CD4-positive, alpha-beta T cell (primary cell): ENCODE measurements at regions not wholly inside any gene's neighbourhood (a gene's known extent, or its start where the extent isn't known, plus 50 kb on each side); places are given as distances from the start of the nearest gene placed in this dataset.

Experiments used
- ATAC-seq: fragments of 200-7000 bp; cut with Tn5 transposase; one replicate; pipeline ENCODE4 v1.10.0; 2022; ENCODE audit warnings: mild to moderate bottlenecking; ENCODE audit not compliant: poor library complexity
- CTCF ChIA-PET: fragments of 350-600 bp; sonication (Branson Sonifier 250); formaldehyde crosslinking; loops from one replicate; lab custom pipeline; 2021; ENCODE audit warnings: antibody characterized with exemption, inconsistent platforms; lab: Charles Lee
- POLR2A ChIA-PET: fragments of 350-600 bp; sonication (Branson Sonifier 250); formaldehyde crosslinking; loops from one replicate; lab custom pipeline; 2021; ENCODE audit warnings: antibody characterized with exemption, inconsistent platforms; lab: Charles Lee
- DNase-seq, 14 experiments: peaks; one replicate each; pipeline ENCODE4 v3.0.0-alpha.2; 2013 to 2020; ENCODE audit warnings: mixed read lengths in 2 of 14
- H3K27ac ChIP-seq, 2 donors: one replicate each; pipeline versions ENCODE4 v1.5.1 to v1.7.0; 2013; ENCODE audit warnings: low read length in 2 of 2, low read depth in 1 of 2, mild to moderate bottlenecking in 1 of 2
- H3K27me3 ChIP-seq, 2 experiments: 1 replicate in 1 of 2; 2 replicates in 1 of 2; pipeline versions ENCODE4 v1.6.1 to v1.7.0; 2013; ENCODE audit warnings: low read length in 2 of 2, control low read depth in 1 of 2, mild to moderate bottlenecking in 1 of 2, moderate library complexity in 1 of 2; ENCODE audit not compliant: insufficient read depth in 2 of 2, control insufficient read depth in 1 of 2
- H3K36me3 ChIP-seq: one replicate; pipeline ENCODE4 v1.6.1; 2013; ENCODE audit warnings: low read length, control low read depth; ENCODE audit not compliant: insufficient read depth
- H3K4me1 ChIP-seq: one replicate; pipeline ENCODE4 v1.6.1; 2013; ENCODE audit warnings: low read length, control low read depth; ENCODE audit not compliant: insufficient read depth
- H3K4me3 ChIP-seq: one replicate; pipeline ENCODE4 v1.5.1; 2013; ENCODE audit warnings: mild to moderate bottlenecking, low read length, moderate library complexity
- H3K9me3 ChIP-seq, 2 experiments: 1 replicate in 1 of 2; 2 replicates in 1 of 2; pipeline versions ENCODE4 v1.6.1 to v1.7.0; 2013; ENCODE audit warnings: low read length in 2 of 2, mild to moderate bottlenecking in 2 of 2, control low read depth in 1 of 2, moderate library complexity in 1 of 2; ENCODE audit not compliant: control insufficient read depth in 1 of 2, insufficient read depth in 1 of 2
- H3K27ac Mint-ChIP-seq: one replicate; pipeline ENCODE4 v1.8.0; 2020; ENCODE audit warnings: mixed read lengths
- H3K27me3 Mint-ChIP-seq: one replicate; pipeline ENCODE4 v1.8.0; 2021; ENCODE audit warnings: mixed read lengths
- H3K36me3 Mint-ChIP-seq: one replicate; pipeline ENCODE4 v1.8.0; 2021; ENCODE audit warnings: low read depth, mixed read lengths
- H3K4me1 Mint-ChIP-seq: one replicate; pipeline ENCODE4 v1.8.0; 2021; ENCODE audit warnings: low read depth, mixed read lengths
- H3K4me3 Mint-ChIP-seq: one replicate; pipeline ENCODE4 v1.8.0; 2020; ENCODE audit warnings: mild to moderate bottlenecking, mixed read lengths
- H3K9me3 Mint-ChIP-seq: one replicate; pipeline ENCODE4 v1.8.0; 2020; ENCODE audit warnings: mixed read lengths
- intact Hi-C, 2 experiments: fragments of 100-400 bp; cut with DNase I in 1 of 2; cut with micrococcal nuclease in 1 of 2; formaldehyde crosslinking; loops; one replicate each; pipeline versions ENCODE4 v1.15.1 to v1.9.0; 2023 to 2025; cut with DNase I, micrococcal nuclease
- TF ChIP-seq, protein P1 (sequence below): fragments of 200-600 bp; IDR thresholded peaks from one replicate; pipeline ENCODE4 v1.8.0; 2022; ENCODE audit warnings: antibody characterized with exemption, mild to moderate bottlenecking

GRCh38 chr10:126736142-126736541 is 65.6 kb upstream of the C10orf90 start:
- TF ChIP-seq, protein P1, sequence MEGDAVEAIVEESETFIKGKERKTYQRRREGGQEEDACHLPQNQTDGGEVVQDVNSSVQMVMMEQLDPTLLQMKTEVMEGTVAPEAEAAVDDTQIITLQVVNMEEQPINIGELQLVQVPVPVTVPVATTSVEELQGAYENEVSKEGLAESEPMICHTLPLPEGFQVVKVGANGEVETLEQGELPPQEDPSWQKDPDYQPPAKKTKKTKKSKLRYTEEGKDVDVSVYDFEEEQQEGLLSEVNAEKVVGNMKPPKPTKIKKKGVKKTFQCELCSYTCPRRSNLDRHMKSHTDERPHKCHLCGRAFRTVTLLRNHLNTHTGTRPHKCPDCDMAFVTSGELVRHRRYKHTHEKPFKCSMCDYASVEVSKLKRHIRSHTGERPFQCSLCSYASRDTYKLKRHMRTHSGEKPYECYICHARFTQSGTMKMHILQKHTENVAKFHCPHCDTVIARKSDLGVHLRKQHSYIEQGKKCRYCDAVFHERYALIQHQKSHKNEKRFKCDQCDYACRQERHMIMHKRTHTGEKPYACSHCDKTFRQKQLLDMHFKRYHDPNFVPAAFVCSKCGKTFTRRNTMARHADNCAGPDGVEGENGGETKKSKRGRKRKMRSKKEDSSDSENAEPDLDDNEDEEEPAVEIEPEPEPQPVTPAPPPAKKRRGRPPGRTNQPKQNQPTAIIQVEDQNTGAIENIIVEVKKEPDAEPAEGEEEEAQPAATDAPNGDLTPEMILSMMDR = no peak
- intact Hi-C loops = no loop called here
- no peak overlapping the region for H3K4me3 Mint-ChIP-seq
- ATAC-seq = no peak
- POLR2A ChIA-PET = no interaction called here
- H3K36me3 Mint-ChIP-seq = no peaks in the 10 kb centered on the region
- no peak for DNase-seq
- Histone ChIP-seq H3K4me1 (no peaks in the 10 kb centered on the region), H3K27me3 (no peaks in the 10 kb centered on the region), H3K9me3 (peaks cover 0 to 3% of the 10 kb centered on the region in 2 experiments), H3K27ac (no peak overlapping the region), H3K36me3 (no peaks in the 10 kb centered on the region), H3K4me3 (no peak overlapping the region)
- no peaks in the 10 kb centered on the region for H3K9me3 Mint-ChIP-seq
- H3K27me3 Mint-ChIP-seq = no peaks in the 10 kb centered on the region
- H3K4me1 Mint-ChIP-seq = no peaks in the 10 kb centered on the region
- no peak overlapping the region for H3K27ac Mint-ChIP-seq
- CTCF ChIA-PET = no interaction called here

DNA sequence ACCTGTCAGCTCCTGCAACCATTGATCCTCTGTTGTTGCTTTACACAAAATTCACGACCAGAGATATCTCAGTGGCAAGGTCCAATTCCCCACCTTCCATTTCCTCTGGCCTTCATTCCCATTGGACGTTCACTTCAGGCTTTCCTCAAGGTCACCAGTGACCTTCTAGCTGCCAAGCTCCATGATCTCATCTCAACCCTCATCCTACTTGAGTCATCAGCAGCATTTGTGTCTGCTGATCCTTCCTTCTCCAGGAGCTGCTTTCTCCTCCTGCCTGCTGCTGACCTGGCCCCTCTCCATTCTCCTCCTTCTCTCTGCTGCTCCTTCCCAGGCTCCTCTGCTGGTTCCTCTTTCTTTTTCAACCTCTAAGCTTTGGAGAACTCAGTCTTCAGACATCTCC is 66.2 kb upstream of the C10orf90 start:
- Histone ChIP-seq H3K9me3 (peaks cover 0 to 3% of the 10 kb centered on the region in 2 experiments), H3K4me1 (no peaks in the 10 kb centered on the region), H3K4me3 (no peak overlapping the region), H3K27ac (no peak overlapping the region), H3K27me3 (no peaks in the 10 kb centered on the region), H3K36me3 (no peaks in the 10 kb centered on the region)
- CTCF ChIA-PET = no interaction called here
- POLR2A ChIA-PET = no interaction called here
- ATAC-seq (no peak), DNase-seq (no peak)
- Mint-ChIP-seq H3K27me3 (no peaks in the 10 kb centered on the region), H3K27ac (no peak overlapping the region), H3K9me3 (no peaks in the 10 kb centered on the region), H3K4me3 (no peak overlapping the region), H3K36me3 (no peaks in the 10 kb centered on the region), H3K4me1 (no peaks in the 10 kb centered on the region)
- intact Hi-C loops = no loop called here
- TF ChIP-seq, protein P1 = no peak

DNA sequence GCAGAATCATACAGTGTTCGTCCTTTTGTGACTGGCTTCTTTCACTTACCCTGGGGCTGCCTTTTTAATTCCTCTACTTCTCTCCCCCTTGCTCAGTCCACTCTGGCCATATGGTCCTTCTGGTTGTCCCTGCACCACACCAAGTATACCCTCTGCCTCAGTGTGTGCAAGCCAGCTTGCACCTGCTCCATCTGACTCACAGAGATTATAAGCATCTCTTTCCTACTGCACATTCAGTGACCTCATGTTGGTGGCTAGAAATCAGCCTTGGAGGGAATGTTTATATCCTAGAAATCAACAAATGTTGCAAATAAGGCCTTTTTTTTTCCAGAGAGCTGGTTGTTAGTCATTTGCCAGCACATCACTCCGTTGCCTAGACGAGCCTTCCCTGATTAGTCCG is 67.5 kb upstream of the C10orf90 start:
- intact Hi-C loops = no loop called here
- DNase-seq (no peak), ATAC-seq (no peak)
- ChIA-PET CTCF (no interaction called here), POLR2A (no interaction called here)
- TF ChIP-seq, protein P1 = no peak
- Histone ChIP-seq H3K9me3 (no peaks in the 10 kb centered on the region), H3K4me1 (no peaks in the 10 kb centered on the region), H3K27ac (no peak overlapping the region), H3K36me3 (no peaks in the 10 kb centered on the region), H3K4me3 (no peak overlapping the region), H3K27me3 (no peaks in the 10 kb centered on the region)
- Mint-ChIP-seq H3K36me3 (no peaks in the 10 kb centered on the region), H3K4me3 (no peak overlapping the region), H3K9me3 (no peaks in the 10 kb centered on the region), H3K4me1 (no peaks in the 10 kb centered on the region), H3K27ac (no peak overlapping the region), H3K27me3 (no peaks in the 10 kb centered on the region)
